ENCODE measurements at regions not wholly inside any gene's neighbourhood (a gene's known extent, or its start where the extent isn't known, plus 50 kb on each side); places are given as distances from the start of the nearest gene placed in this dataset.

GRCh38 chr3:191566469-191566868 is 105.5 kb downstream of the PYDC2 start:
- TF ChIP-seq CTCF (IDR thresholded peaks at IDR 0.05) (no peak), POLR2A (IDR thresholded peaks at IDR 0.05) (no peak), POLR2AphosphoS5 (IDR thresholded peaks at IDR 0.05; ENCODE audit: insufficient read depth in 1 of 2, low read depth in 1 of 2) (no peak)

All from vagina (tissue), 2 donors.